ENCODE measurements at regions not wholly inside any gene's neighbourhood (a gene's known extent, or its start where the extent isn't known, plus 50 kb on each side); places are given as distances from the start of the nearest gene placed in this dataset.

- Histone ChIP-seq H2BK120ac (ENCODE audit: low read depth, low read length) (no peak overlapping the region), H2BK12ac (ENCODE audit: low read length in 2 of 2) (no peak overlapping the region), H3K36me3 (ENCODE audit: control insufficient read depth in 1 of 2, insufficient read depth in 2 of 2, low read depth in 1 of 2, low read length in 2 of 2) (no peaks in the 10 kb centered on the region), H3K4me1 (ENCODE audit: control insufficient read depth, insufficient read depth, low read depth, low read length) (no peaks in the 10 kb centered on the region), H3K4me3 (ENCODE audit: insufficient read depth in 1 of 2, low read depth in 1 of 2, low read length in 2 of 2) (no peak overlapping the region), H3K14ac (ENCODE audit: low read length in 2 of 2) (no peak overlapping the region), H3K18ac (ENCODE audit: low read depth in 1 of 2, low read length in 2 of 2) (no peak overlapping the region), H2AK5ac (ENCODE audit: low read length, severe bottlenecking) (no peak overlapping the region), H3K9ac (ENCODE audit: low read length) (no peak overlapping the region), H3K4me2 (ENCODE audit: low read length, poor library complexity, severe bottlenecking) (no peak overlapping the region), H4K91ac (ENCODE audit: low read length) (no peak overlapping the region), H2BK15ac (ENCODE audit: low read depth, poor library complexity, severe bottlenecking) (no peak overlapping the region), H3K23ac (ENCODE audit: low read length in 2 of 2) (no peak overlapping the region), H4K8ac (ENCODE audit: low read length) (no peak overlapping the region), H3K27me3 (ENCODE audit: control insufficient read depth in 1 of 2, insufficient read depth in 1 of 2, low read length in 2 of 2) (no peaks in the 10 kb centered on the region), H3K4ac (ENCODE audit: low read depth in 1 of 2, low read length in 2 of 2) (no peak overlapping the region), H3K79me1 (replicated peaks; ENCODE audit: low read length, poor library complexity, severe bottlenecking) (no peaks in the 10 kb centered on the region), H2BK5ac (ENCODE audit: low read depth, low read length, poor library complexity, severe bottlenecking) (no peak overlapping the region), H3K27ac (ENCODE audit: low read length, poor library complexity, severe bottlenecking) (no peak overlapping the region), H2AFZ (ENCODE audit: low read depth, low read length) (no peak overlapping the region), H3K9me3 (ENCODE audit: control insufficient read depth, low read length) (peaks cover 13% of the 10 kb centered on the region)
- no peak for DNase-seq
- 66% methylated on average over 8 of the region's 8 CpGs for WGBS
Measured at GRCh38 chr19:21626924-21627697, 121.7 kb downstream of the ZNF429 start.

GRCh38 chr19:21626091-21626490, 120.7 kb downstream of the ZNF429 start:
- H3K4me3 ChIP-seq (ENCODE audit: insufficient read depth in 1 of 2, low read depth in 1 of 2, low read length in 2 of 2), result no peak overlapping the region
- no peak overlapping the region for H3K23ac ChIP-seq (ENCODE audit: low read length in 2 of 2)
- no peak overlapping the region for H2BK120ac ChIP-seq (ENCODE audit: low read depth, low read length)
- H3K27ac ChIP-seq (ENCODE audit: low read length, poor library complexity, severe bottlenecking), result no peak overlapping the region
- no peak overlapping the region for H3K14ac ChIP-seq (ENCODE audit: low read length in 2 of 2)
- H3K36me3 ChIP-seq (ENCODE audit: control insufficient read depth in 1 of 2, insufficient read depth in 2 of 2, low read depth in 1 of 2, low read length in 2 of 2), result no peaks in the 10 kb centered on the region
- peaks cover 22% of the 10 kb centered on the region for H3K9me3 ChIP-seq (ENCODE audit: control insufficient read depth, low read length)
- no peaks in the 10 kb centered on the region for H3K79me1 ChIP-seq (replicated peaks; ENCODE audit: low read length, poor library complexity, severe bottlenecking)
- DNase-seq, result no peak
- H2AK5ac ChIP-seq (ENCODE audit: low read length, severe bottlenecking), result no peak overlapping the region
- no peaks in the 10 kb centered on the region for H3K4me1 ChIP-seq (ENCODE audit: control insufficient read depth, insufficient read depth, low read depth, low read length)
- no peak overlapping the region for H4K8ac ChIP-seq (ENCODE audit: low read length)
- H3K4me2 ChIP-seq (ENCODE audit: low read length, poor library complexity, severe bottlenecking), result no peak overlapping the region
- H3K9ac ChIP-seq (ENCODE audit: low read length), result no peak overlapping the region
- no peak overlapping the region for H3K18ac ChIP-seq (ENCODE audit: low read depth in 1 of 2, low read length in 2 of 2)
- no peak overlapping the region for H4K91ac ChIP-seq (ENCODE audit: low read length)
- H2BK15ac ChIP-seq (ENCODE audit: low read depth, poor library complexity, severe bottlenecking), result no peak overlapping the region
- H3K27me3 ChIP-seq (ENCODE audit: control insufficient read depth in 1 of 2, insufficient read depth in 1 of 2, low read length in 2 of 2), result no peaks in the 10 kb centered on the region
- no peak overlapping the region for H2BK12ac ChIP-seq (ENCODE audit: low read length in 2 of 2)
- H2AFZ ChIP-seq (ENCODE audit: low read depth, low read length), result no peak overlapping the region
- WGBS, result 49% methylated on average over 1 of the region's 1 CpG
- H3K4ac ChIP-seq (ENCODE audit: low read depth in 1 of 2, low read length in 2 of 2), result no peak overlapping the region
- H2BK5ac ChIP-seq (ENCODE audit: low read depth, low read length, poor library complexity, severe bottlenecking), result no peak overlapping the region

- H4K91ac ChIP-seq (ENCODE audit: low read length), result no peak overlapping the region
- H3K14ac ChIP-seq (ENCODE audit: low read length in 2 of 2), result no peak overlapping the region
- no peaks in the 10 kb centered on the region for H3K36me3 ChIP-seq (ENCODE audit: control insufficient read depth in 1 of 2, insufficient read depth in 2 of 2, low read depth in 1 of 2, low read length in 2 of 2)
- H2AFZ ChIP-seq (ENCODE audit: low read depth, low read length), result no peak overlapping the region
- H3K9ac ChIP-seq (ENCODE audit: low read length), result no peak overlapping the region
- no peak overlapping the region for H2BK5ac ChIP-seq (ENCODE audit: low read depth, low read length, poor library complexity, severe bottlenecking)
- no peak overlapping the region for H3K4ac ChIP-seq (ENCODE audit: low read depth in 1 of 2, low read length in 2 of 2)
- H3K18ac ChIP-seq (ENCODE audit: low read depth in 1 of 2, low read length in 2 of 2), result no peak overlapping the region
- no peak overlapping the region for H4K8ac ChIP-seq (ENCODE audit: low read length)
- DNase-seq, result no peak
- no peak overlapping the region for H3K4me2 ChIP-seq (ENCODE audit: low read length, poor library complexity, severe bottlenecking)
- H3K9me3 ChIP-seq (ENCODE audit: control insufficient read depth, low read length), result peaks cover 27% of the 10 kb centered on the region
- H3K79me1 ChIP-seq (replicated peaks; ENCODE audit: low read length, poor library complexity, severe bottlenecking), result no peaks in the 10 kb centered on the region
- no peak overlapping the region for H3K4me3 ChIP-seq (ENCODE audit: insufficient read depth in 1 of 2, low read depth in 1 of 2, low read length in 2 of 2)
- H2BK12ac ChIP-seq (ENCODE audit: low read length in 2 of 2), result no peak overlapping the region
- no peaks in the 10 kb centered on the region for H3K4me1 ChIP-seq (ENCODE audit: control insufficient read depth, insufficient read depth, low read depth, low read length)
- H3K23ac ChIP-seq (ENCODE audit: low read length in 2 of 2), result no peak overlapping the region
- H2AK5ac ChIP-seq (ENCODE audit: low read length, severe bottlenecking), result no peak overlapping the region
- WGBS, result 83% methylated on average over 6 of the region's 6 CpGs
- H2BK15ac ChIP-seq (ENCODE audit: low read depth, poor library complexity, severe bottlenecking), result no peak overlapping the region
- no peaks in the 10 kb centered on the region for H3K27me3 ChIP-seq (ENCODE audit: control insufficient read depth in 1 of 2, insufficient read depth in 1 of 2, low read length in 2 of 2)
- H2BK120ac ChIP-seq (ENCODE audit: low read depth, low read length), result no peak overlapping the region
- no peak overlapping the region for H3K27ac ChIP-seq (ENCODE audit: low read length, poor library complexity, severe bottlenecking)
Measured at GRCh38 chr19:21622920-21623319, 117.5 kb downstream of the ZNF429 start.

- Histone ChIP-seq H3K4me1 (ENCODE audit: control insufficient read depth, insufficient read depth, low read depth, low read length) (no peaks in the 10 kb centered on the region), H2BK12ac (ENCODE audit: low read length in 2 of 2) (no peak overlapping the region), H3K4me3 (ENCODE audit: insufficient read depth in 1 of 2, low read depth in 1 of 2, low read length in 2 of 2) (no peak overlapping the region), H3K14ac (ENCODE audit: low read length in 2 of 2) (no peak overlapping the region), H3K18ac (ENCODE audit: low read depth in 1 of 2, low read length in 2 of 2) (no peak overlapping the region), H3K79me1 (replicated peaks; ENCODE audit: low read length, poor library complexity, severe bottlenecking) (no peaks in the 10 kb centered on the region), H3K9ac (ENCODE audit: low read length) (no peak overlapping the region), H2AFZ (ENCODE audit: low read depth, low read length) (peak overlapping the region; percentile 42), H3K4me2 (ENCODE audit: low read length, poor library complexity, severe bottlenecking) (no peak overlapping the region), H2BK15ac (ENCODE audit: low read depth, poor library complexity, severe bottlenecking) (no peak overlapping the region), H2BK120ac (ENCODE audit: low read depth, low read length) (no peak overlapping the region), H4K91ac (ENCODE audit: low read length) (no peak overlapping the region), H3K4ac (ENCODE audit: low read depth in 1 of 2, low read length in 2 of 2) (no peak overlapping the region), H4K8ac (ENCODE audit: low read length) (no peak overlapping the region), H2AK5ac (ENCODE audit: low read length, severe bottlenecking) (no peak overlapping the region), H3K9me3 (ENCODE audit: control insufficient read depth, low read length) (peaks cover 21% of the 10 kb centered on the region), H2BK5ac (ENCODE audit: low read depth, low read length, poor library complexity, severe bottlenecking) (no peak overlapping the region), H3K27ac (ENCODE audit: low read length, poor library complexity, severe bottlenecking) (no peak overlapping the region), H3K27me3 (ENCODE audit: control insufficient read depth in 1 of 2, insufficient read depth in 1 of 2, low read length in 2 of 2) (no peaks in the 10 kb centered on the region), H3K36me3 (ENCODE audit: control insufficient read depth in 1 of 2, insufficient read depth in 2 of 2, low read depth in 1 of 2, low read length in 2 of 2) (no peaks in the 10 kb centered on the region), H3K23ac (ENCODE audit: low read length in 2 of 2) (no peak overlapping the region)
- no peak for DNase-seq
- WGBS, result 74% methylated on average over 6 of the region's 6 CpGs
Measured at GRCh38 chr19:21621671-21622070, 116.3 kb downstream of the ZNF429 start.
